ENCODE measurements at regions not wholly inside any gene's neighbourhood (a gene's known extent, or its start where the extent isn't known, plus 50 kb on each side); places are given as distances from the start of the nearest gene placed in this dataset.
"Not testable (repeated sequence)": the region's sequence is repeated elsewhere in the genome, so short reads cannot be mapped to it uniquely, and the experiment has no call there.

- H3K27ac Mint-ChIP-seq, result no peak overlapping the region
- no peaks in the 10 kb centered on the region for H3K36me3 ChIP-seq (ENCODE audit: control insufficient read depth in 2 of 2, extremely low read depth in 1 of 2, insufficient read depth in 1 of 2, low read length in 1 of 2)
- no peak overlapping the region for H3K4me3 ChIP-seq (ENCODE audit: control insufficient read depth in 1 of 2, extremely low read depth in 1 of 2, low read length in 1 of 2)
- ChIA-PET POLR2A (no interaction called here), CTCF (no interaction called here)
- no peak overlapping the region for H3K27ac ChIP-seq (ENCODE audit: low read length)
- H3K9me3 ChIP-seq, result no peaks in the 10 kb centered on the region
- no peaks in the 10 kb centered on the region for H3K27me3 ChIP-seq (replicated peaks in 1 of 2; ENCODE audit: control insufficient read depth in 2 of 2, extremely low read depth in 1 of 2, insufficient read depth in 2 of 2, low read length in 1 of 2)
- peaks cover 9 to 21% (median 20%) of the 10 kb centered on the region in 3 donors for H3K9me3 Mint-ChIP-seq
- H3K4me1 ChIP-seq (ENCODE audit: control insufficient read depth in 1 of 2, extremely low read depth in 1 of 2, insufficient read depth in 2 of 2, low read length in 2 of 2), result no peaks in the 10 kb centered on the region
- DNase-seq, result no peak
- 94% methylated on average over 11 of the region's 13 CpGs for WGBS (ENCODE audit: insufficient coverage)
- H3K4me1 Mint-ChIP-seq, result no peaks in the 10 kb centered on the region
- H3K36me3 Mint-ChIP-seq, result no peaks in the 10 kb centered on the region
- no peak overlapping the region for H3K4me3 Mint-ChIP-seq
- no peak for ATAC-seq (replicated peaks in 1 of 4)
- no peaks in the 10 kb centered on the region for H3K27me3 Mint-ChIP-seq
Measured at GRCh38 chr6:49151033-49151432, 312.0 kb downstream of the MMUT start.

- no peak overlapping the region for H3K4me3 Mint-ChIP-seq
- no peaks in the 10 kb centered on the region for H3K27me3 ChIP-seq (replicated peaks in 1 of 2; ENCODE audit: control insufficient read depth in 2 of 2, extremely low read depth in 1 of 2, insufficient read depth in 2 of 2, low read length in 1 of 2)
Measured at GRCh38 chr6:49145280-49145679, 317.8 kb downstream of the MMUT start.

DNA sequence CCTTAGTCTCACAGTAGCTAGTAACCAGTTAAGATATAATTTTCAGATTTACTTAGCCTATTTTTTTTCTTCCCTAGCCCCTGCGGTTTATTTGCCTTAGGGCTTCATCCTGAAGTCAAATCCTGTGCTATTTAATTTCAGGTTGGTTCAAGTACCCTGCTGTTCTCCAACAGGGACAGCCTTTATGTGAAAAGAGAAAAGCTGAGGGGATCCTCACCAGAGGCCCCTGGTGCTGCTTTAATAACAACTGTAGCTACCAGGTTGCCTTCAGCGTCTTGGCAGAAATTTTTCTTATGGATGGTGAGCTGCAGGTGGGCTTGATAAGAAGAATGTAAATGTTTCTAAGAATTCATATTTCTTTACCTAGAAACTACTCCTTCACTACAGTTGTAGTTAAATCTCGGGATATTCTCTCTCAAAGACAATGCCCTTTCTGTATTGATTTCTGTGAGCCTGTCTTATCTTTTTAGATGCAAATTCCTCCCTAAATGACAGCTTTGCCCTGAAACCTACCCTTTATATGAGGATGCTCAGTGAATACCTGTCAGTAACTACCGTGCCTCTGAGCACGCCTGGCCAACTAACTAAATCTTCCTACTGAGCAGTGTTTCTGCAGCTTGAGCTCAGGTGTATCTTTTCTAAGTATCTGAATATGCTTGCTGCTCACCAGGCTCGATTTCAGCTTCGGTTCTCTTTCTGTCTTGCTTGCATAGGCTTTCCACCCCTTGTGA is 320.5 kb downstream of the MMUT start:
- no peak for ATAC-seq (replicated peaks in 1 of 4)
- 63% methylated on average over 2 of the region's 7 CpGs for WGBS (ENCODE audit: insufficient coverage)
- POLR2A ChIA-PET, result no interaction called here

More at GRCh38 chr6:49145280-49145679, 317.8 kb downstream of the MMUT start:
- ATAC-seq (replicated peaks in 1 of 4), result no peak
- H3K9me3 ChIP-seq, result no peaks in the 10 kb centered on the region
- H3K9me3 Mint-ChIP-seq, result peaks cover 14 to 21% (median 17%) of the 10 kb centered on the region in 3 donors
- CTCF ChIA-PET, result no interaction called here
- H3K4me3 ChIP-seq (ENCODE audit: control insufficient read depth in 1 of 2, extremely low read depth in 1 of 2, low read length in 1 of 2), result no peak overlapping the region
- H3K27ac ChIP-seq (ENCODE audit: low read length), result no peak overlapping the region
- H3K4me1 Mint-ChIP-seq, result no peaks in the 10 kb centered on the region
- POLR2A ChIA-PET, result interaction anchor here in 1 of 2 donors (0.6 kb wide), 1 partner anchor 42 kb away, joined by 3 read pairs; no protein-coding TSS in a partner anchor
- DNase-seq, result no peak
- no peaks in the 10 kb centered on the region for H3K36me3 Mint-ChIP-seq
- no peaks in the 10 kb centered on the region for H3K36me3 ChIP-seq (ENCODE audit: control insufficient read depth in 2 of 2, extremely low read depth in 1 of 2, insufficient read depth in 1 of 2, low read length in 1 of 2)
- no peak overlapping the region for H3K27ac Mint-ChIP-seq
- no peaks in the 10 kb centered on the region for H3K27me3 Mint-ChIP-seq
- H3K4me1 ChIP-seq (ENCODE audit: control insufficient read depth in 1 of 2, extremely low read depth in 1 of 2, insufficient read depth in 2 of 2, low read length in 2 of 2), result no peaks in the 10 kb centered on the region

GRCh38 chr6:49121970-49122369 is 341.1 kb downstream of the MMUT start:
- Mint-ChIP-seq H3K9me3 (peaks cover 12 to 18% (median 14%) of the 10 kb centered on the region in 3 donors), H3K4me1 (no peaks in the 10 kb centered on the region), H3K4me3 (no peak overlapping the region), H3K27me3 (no peaks in the 10 kb centered on the region), H3K36me3 (no peaks in the 10 kb centered on the region), H3K27ac (no peak overlapping the region)
- H3K36me3 ChIP-seq (ENCODE audit: control insufficient read depth in 2 of 2, extremely low read depth in 1 of 2, insufficient read depth in 1 of 2, low read length in 1 of 2), result no peaks in the 10 kb centered on the region
- no CpG with 5 or more reads among the region's 3 CpGs for WGBS (ENCODE audit: insufficient coverage)
- H3K27ac ChIP-seq (ENCODE audit: low read length), result no peak overlapping the region
- CTCF ChIA-PET, result interaction anchor here in 1 of 2 donors (0.8 kb wide), 1 partner anchor 8 kb away, joined by 3 read pairs; no protein-coding TSS in a partner anchor
- no peaks in the 10 kb centered on the region for H3K9me3 ChIP-seq
- POLR2A ChIA-PET, result no interaction called here
- no peaks in the 10 kb centered on the region for H3K4me1 ChIP-seq (ENCODE audit: control insufficient read depth in 1 of 2, extremely low read depth in 1 of 2, insufficient read depth in 2 of 2, low read length in 2 of 2)
- H3K27me3 ChIP-seq (replicated peaks in 1 of 2; ENCODE audit: control insufficient read depth in 2 of 2, extremely low read depth in 1 of 2, insufficient read depth in 2 of 2, low read length in 1 of 2), result no peaks in the 10 kb centered on the region
- DNase-seq, result no peak
- ATAC-seq (replicated peaks in 1 of 4), result no peak
- H3K4me3 ChIP-seq (ENCODE audit: control insufficient read depth in 1 of 2, extremely low read depth in 1 of 2, low read length in 1 of 2), result no peak overlapping the region

More for the DNA sequence above, 320.5 kb downstream of the MMUT start:
- CTCF ChIA-PET, result no interaction called here
- no peaks in the 10 kb centered on the region for H3K27me3 Mint-ChIP-seq
- Histone ChIP-seq H3K4me3 (ENCODE audit: control insufficient read depth in 1 of 2, extremely low read depth in 1 of 2, low read length in 1 of 2) (no peak overlapping the region), H3K27ac (ENCODE audit: low read length) (no peak overlapping the region), H3K9me3 (no peaks in the 10 kb centered on the region), H3K27me3 (replicated peaks in 1 of 2; ENCODE audit: control insufficient read depth in 2 of 2, extremely low read depth in 1 of 2, insufficient read depth in 2 of 2, low read length in 1 of 2) (no peaks in the 10 kb centered on the region), H3K36me3 (ENCODE audit: control insufficient read depth in 2 of 2, extremely low read depth in 1 of 2, insufficient read depth in 1 of 2, low read length in 1 of 2) (no peaks in the 10 kb centered on the region), H3K4me1 (ENCODE audit: control insufficient read depth in 1 of 2, extremely low read depth in 1 of 2, insufficient read depth in 2 of 2, low read length in 2 of 2) (no peaks in the 10 kb centered on the region)
- peaks cover 0 to 10% (median 6%) of the 10 kb centered on the region in 3 donors for H3K9me3 Mint-ChIP-seq
- H3K4me3 Mint-ChIP-seq, result no peak overlapping the region
- no peaks in the 10 kb centered on the region for H3K36me3 Mint-ChIP-seq
- H3K27ac Mint-ChIP-seq, result no peak overlapping the region
- DNase-seq, result no peak
- no peaks in the 10 kb centered on the region for H3K4me1 Mint-ChIP-seq

- H3K27me3 ChIP-seq (replicated peaks in 1 of 2; ENCODE audit: control insufficient read depth in 2 of 2, extremely low read depth in 1 of 2, insufficient read depth in 2 of 2, low read length in 1 of 2), result no peaks in the 10 kb centered on the region
- H3K4me3 ChIP-seq (ENCODE audit: control insufficient read depth in 1 of 2, extremely low read depth in 1 of 2, low read length in 1 of 2), result no peak overlapping the region
- ATAC-seq (replicated peaks in 1 of 4), result no peak
- H3K4me1 ChIP-seq (ENCODE audit: control insufficient read depth in 1 of 2, extremely low read depth in 1 of 2, insufficient read depth in 2 of 2, low read length in 2 of 2), result no peaks in the 10 kb centered on the region
- no peaks in the 10 kb centered on the region for H3K27me3 Mint-ChIP-seq
- peaks cover 7 to 14% (median 12%) of the 10 kb centered on the region in 3 donors for H3K9me3 Mint-ChIP-seq
- POLR2A ChIA-PET, result no interaction called here
- H3K4me1 Mint-ChIP-seq, result no peaks in the 10 kb centered on the region
- no peak overlapping the region for H3K27ac ChIP-seq (ENCODE audit: low read length)
- no peak for DNase-seq
- no peaks in the 10 kb centered on the region for H3K9me3 ChIP-seq
- CTCF ChIA-PET, result no interaction called here
- no peaks in the 10 kb centered on the region for H3K36me3 ChIP-seq (ENCODE audit: control insufficient read depth in 2 of 2, extremely low read depth in 1 of 2, insufficient read depth in 1 of 2, low read length in 1 of 2)
- H3K27ac Mint-ChIP-seq, result no peak overlapping the region
- no peak overlapping the region for H3K4me3 Mint-ChIP-seq
- no peaks in the 10 kb centered on the region for H3K36me3 Mint-ChIP-seq
Measured at GRCh38 chr6:49118478-49118877, 344.6 kb downstream of the MMUT start.

DNA sequence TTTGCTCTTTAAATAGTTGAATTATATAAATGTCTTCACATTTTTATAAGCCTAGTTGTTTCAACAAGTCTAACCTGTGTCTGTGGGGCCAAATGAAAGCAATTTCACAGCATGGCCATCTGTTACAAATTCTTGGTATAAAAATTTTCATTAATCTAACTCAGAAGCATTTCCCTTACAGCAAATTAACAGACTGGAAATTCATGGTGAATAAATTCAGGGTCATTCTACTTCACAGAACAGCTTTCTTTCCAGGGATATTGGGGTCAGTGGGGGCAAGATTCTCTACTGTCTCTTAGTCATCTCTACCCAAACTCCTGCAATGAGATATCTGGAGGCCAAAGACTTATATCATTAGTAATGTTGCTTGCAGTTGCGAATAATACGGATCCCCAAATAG is 352.1 kb downstream of the MMUT start:
- Mint-ChIP-seq H3K27ac (no peak overlapping the region), H3K9me3 (peaks cover 0 to 21% (median 11%) of the 10 kb centered on the region in 3 donors), H3K36me3 (no peaks in the 10 kb centered on the region), H3K27me3 (no peaks in the 10 kb centered on the region), H3K4me1 (no peaks in the 10 kb centered on the region), H3K4me3 (no peak overlapping the region)
- no peaks in the 10 kb centered on the region for H3K4me1 ChIP-seq (ENCODE audit: control insufficient read depth in 1 of 2, extremely low read depth in 1 of 2, insufficient read depth in 2 of 2, low read length in 2 of 2)
- CTCF ChIA-PET, result no interaction called here
- DNase-seq (no peak), ATAC-seq (replicated peaks in 1 of 4) (no peak)
- H3K36me3 ChIP-seq (ENCODE audit: control insufficient read depth in 2 of 2, extremely low read depth in 1 of 2, insufficient read depth in 1 of 2, low read length in 1 of 2), result no peaks in the 10 kb centered on the region
- no peaks in the 10 kb centered on the region for H3K27me3 ChIP-seq (replicated peaks in 1 of 2; ENCODE audit: control insufficient read depth in 2 of 2, extremely low read depth in 1 of 2, insufficient read depth in 2 of 2, low read length in 1 of 2)
- H3K27ac ChIP-seq (ENCODE audit: low read length), result no peak overlapping the region
- no peak overlapping the region for H3K4me3 ChIP-seq (ENCODE audit: control insufficient read depth in 1 of 2, extremely low read depth in 1 of 2, low read length in 1 of 2)
- H3K9me3 ChIP-seq, result no peaks in the 10 kb centered on the region
- WGBS (ENCODE audit: insufficient coverage), result no CpG with 5 or more reads among the region's 2 CpGs
- POLR2A ChIA-PET, result no interaction called here

- H3K9me3 Mint-ChIP-seq, result peaks cover 1 to 19% (median 10%) of the 10 kb centered on the region in 3 donors
- POLR2A ChIA-PET, H3K27me3 Mint-ChIP-seq: not testable (repeated sequence)
Measured at GRCh38 chr6:49097664-49098063, 365.4 kb downstream of the MMUT start.

More at GRCh38 chr6:49097664-49098063, 365.4 kb downstream of the MMUT start:
- WGBS (ENCODE audit: insufficient coverage), result 91% methylated on average over 11 of the region's 11 CpGs
- H3K36me3 Mint-ChIP-seq; H3K27me3 ChIP-seq (replicated peaks in 1 of 2; ENCODE audit: control insufficient read depth in 2 of 2, extremely low read depth in 1 of 2, insufficient read depth in 2 of 2, low read length in 1 of 2); H3K4me3 Mint-ChIP-seq; ATAC-seq (replicated peaks in 1 of 4); H3K27ac ChIP-seq (ENCODE audit: low read length); H3K4me1 ChIP-seq (ENCODE audit: control insufficient read depth in 1 of 2, extremely low read depth in 1 of 2, insufficient read depth in 2 of 2, low read length in 2 of 2); H3K9me3 ChIP-seq; H3K27ac Mint-ChIP-seq; H3K4me3 ChIP-seq (ENCODE audit: control insufficient read depth in 1 of 2, extremely low read depth in 1 of 2, low read length in 1 of 2); H3K4me1 Mint-ChIP-seq; CTCF ChIA-PET; H3K36me3 ChIP-seq (ENCODE audit: control insufficient read depth in 2 of 2, extremely low read depth in 1 of 2, insufficient read depth in 1 of 2, low read length in 1 of 2); DNase-seq: not testable (repeated sequence)
